Astrocyte (in vitro differentiated cells and primary cell): ENCODE measurements at regions not wholly inside any gene's neighbourhood (a gene's known extent, or its start where the extent isn't known, plus 50 kb on each side); places are given as distances from the start of the nearest gene placed in this dataset.

Experiments used
- DNase-seq: peaks from one replicate; pipeline ENCODE4 v3.0.0-alpha.2; 2010; ENCODE audit warnings: low read depth
- FAIRE-seq: peaks from 2 replicates; lab custom pipeline; 2011; peaks lifted over from hg19 to GRCh38; lab: Jason Lieb, UNC
- H2AFZ ChIP-seq: 2 replicates; pipeline ENCODE4 v1.6.0; 2012; ENCODE audit warnings: low read depth, low read length, inconsistent platforms
- H3K27ac ChIP-seq: 2 replicates; pipeline ENCODE4 v1.5.1; 2011; ENCODE audit warnings: low read depth, low read length, inconsistent platforms
- H3K27me3 ChIP-seq: 2 replicates; pipeline ENCODE4 v1.6.0; 2011; ENCODE audit warnings: low read length, inconsistent platforms; ENCODE audit not compliant: insufficient read depth
- H3K36me3 ChIP-seq: 2 replicates; pipeline ENCODE4 v1.5.1; 2011; ENCODE audit warnings: low read length, inconsistent platforms; ENCODE audit not compliant: insufficient read depth
- H3K4me1 ChIP-seq: 2 replicates; pipeline ENCODE4 v1.5.1; 2011; ENCODE audit warnings: low read length, inconsistent platforms; ENCODE audit not compliant: insufficient read depth
- H3K4me2 ChIP-seq: 2 replicates; pipeline ENCODE4 v1.6.0; 2012; ENCODE audit warnings: low read length, inconsistent platforms
- H3K4me3 ChIP-seq: 2 replicates; pipeline ENCODE4 v1.5.1; 2011; ENCODE audit warnings: low read depth, mild to moderate bottlenecking, low read length, inconsistent platforms; ENCODE audit not compliant: insufficient read depth
- H3K79me2 ChIP-seq: 2 replicates; pipeline ENCODE4 v1.6.0; 2012; ENCODE audit warnings: mild to moderate bottlenecking, low read length, inconsistent platforms; ENCODE audit not compliant: insufficient read depth
- H3K9ac ChIP-seq: 2 replicates; pipeline ENCODE4 v1.6.0; 2012; ENCODE audit warnings: mild to moderate bottlenecking, low read length, inconsistent platforms
- H3K9me3 ChIP-seq: 2 replicates; pipeline ENCODE4 v1.5.1; 2012; ENCODE audit warnings: low read depth, mild to moderate bottlenecking, low read length, inconsistent platforms; ENCODE audit not compliant: insufficient read depth
- H4K20me1 ChIP-seq: 2 replicates; pipeline ENCODE4 v1.6.0; 2012; ENCODE audit warnings: low read length, inconsistent platforms; ENCODE audit not compliant: insufficient read depth
- H3K27ac Mint-ChIP-seq: one replicate; pipeline ENCODE4 v1.8.0; 2021; ENCODE audit warnings: mild to moderate bottlenecking, mixed read lengths; ENCODE audit not compliant: unreplicated experiment
- H3K27me3 Mint-ChIP-seq: one replicate; pipeline ENCODE4 v1.8.0; 2021; ENCODE audit warnings: low read depth, mixed read lengths; ENCODE audit not compliant: unreplicated experiment
- H3K36me3 Mint-ChIP-seq: one replicate; pipeline ENCODE4 v1.8.0; 2021; ENCODE audit warnings: low read depth, mixed read lengths; ENCODE audit not compliant: unreplicated experiment
- H3K4me1 Mint-ChIP-seq: one replicate; pipeline ENCODE4 v1.8.0; 2021; ENCODE audit warnings: low read depth, mixed read lengths; ENCODE audit not compliant: unreplicated experiment
- H3K4me3 Mint-ChIP-seq: one replicate; pipeline ENCODE4 v1.8.0; 2021; ENCODE audit warnings: mild to moderate bottlenecking, moderate library complexity, mixed read lengths; ENCODE audit not compliant: unreplicated experiment
- H3K9me3 Mint-ChIP-seq: one replicate; pipeline ENCODE4 v1.8.0; 2021; ENCODE audit warnings: mild to moderate bottlenecking, mixed read lengths; ENCODE audit not compliant: unreplicated experiment
- EZH2 ChIP-seq: IDR thresholded peaks from 2 replicates; pipeline ENCODE4 v1.6.1; 2012; ENCODE audit warnings: mild to moderate bottlenecking, low read length, inconsistent platforms; ENCODE audit not compliant: insufficient read depth
- TF ChIP-seq, protein P1 (sequence below): IDR thresholded peaks from 2 replicates; pipeline ENCODE4 v1.5.1; 2011; ENCODE audit warnings: low read depth, mild to moderate bottlenecking, inconsistent platforms, low read length, moderate library complexity; ENCODE audit not compliant: insufficient read depth

DNA sequence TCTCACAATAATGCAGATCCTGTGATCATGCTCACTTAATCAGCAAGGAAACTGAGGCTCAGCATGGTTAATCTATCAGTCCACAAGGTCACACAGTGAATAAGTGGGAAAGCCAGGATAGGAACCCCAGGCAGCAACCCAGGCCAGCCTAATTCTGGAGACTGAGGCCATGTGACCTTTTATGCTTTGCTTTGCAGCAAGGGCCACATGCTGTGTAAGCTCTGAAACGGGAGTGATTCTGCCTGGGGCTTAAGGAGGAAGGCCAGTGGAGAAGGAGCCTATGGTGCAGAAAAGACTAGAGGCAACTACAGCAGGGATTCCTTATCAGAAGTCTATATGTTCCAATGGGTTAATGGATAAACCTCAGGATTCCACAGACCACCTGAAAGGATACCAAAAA lies 157.6 kb upstream of the PPP2R3A start:
- H3K4me2 ChIP-seq: no peak overlapping the region
- H3K27ac Mint-ChIP-seq: no peak overlapping the region
- no peak overlapping the region for H3K4me3 ChIP-seq
- no peak overlapping the region for H3K4me3 Mint-ChIP-seq
- H3K9me3 ChIP-seq: no peaks in the 10 kb centered on the region
- peaks cover 2% of the 10 kb centered on the region for H3K9me3 Mint-ChIP-seq
- no peaks in the 10 kb centered on the region for H3K4me1 Mint-ChIP-seq
- H3K27ac ChIP-seq: no peak overlapping the region
- no peaks in the 10 kb centered on the region for H4K20me1 ChIP-seq
- no peak overlapping the region for H3K9ac ChIP-seq
- TF ChIP-seq EZH2: no peak
- TF ChIP-seq, protein P1, sequence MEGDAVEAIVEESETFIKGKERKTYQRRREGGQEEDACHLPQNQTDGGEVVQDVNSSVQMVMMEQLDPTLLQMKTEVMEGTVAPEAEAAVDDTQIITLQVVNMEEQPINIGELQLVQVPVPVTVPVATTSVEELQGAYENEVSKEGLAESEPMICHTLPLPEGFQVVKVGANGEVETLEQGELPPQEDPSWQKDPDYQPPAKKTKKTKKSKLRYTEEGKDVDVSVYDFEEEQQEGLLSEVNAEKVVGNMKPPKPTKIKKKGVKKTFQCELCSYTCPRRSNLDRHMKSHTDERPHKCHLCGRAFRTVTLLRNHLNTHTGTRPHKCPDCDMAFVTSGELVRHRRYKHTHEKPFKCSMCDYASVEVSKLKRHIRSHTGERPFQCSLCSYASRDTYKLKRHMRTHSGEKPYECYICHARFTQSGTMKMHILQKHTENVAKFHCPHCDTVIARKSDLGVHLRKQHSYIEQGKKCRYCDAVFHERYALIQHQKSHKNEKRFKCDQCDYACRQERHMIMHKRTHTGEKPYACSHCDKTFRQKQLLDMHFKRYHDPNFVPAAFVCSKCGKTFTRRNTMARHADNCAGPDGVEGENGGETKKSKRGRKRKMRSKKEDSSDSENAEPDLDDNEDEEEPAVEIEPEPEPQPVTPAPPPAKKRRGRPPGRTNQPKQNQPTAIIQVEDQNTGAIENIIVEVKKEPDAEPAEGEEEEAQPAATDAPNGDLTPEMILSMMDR: no peak
- no peak overlapping the region for H2AFZ ChIP-seq
- H3K36me3 Mint-ChIP-seq: no peaks in the 10 kb centered on the region
- peaks cover 37% of the 10 kb centered on the region for H3K27me3 Mint-ChIP-seq
- H3K79me2 ChIP-seq: no peaks in the 10 kb centered on the region
- FAIRE-seq: no peak
- no peaks in the 10 kb centered on the region for H3K27me3 ChIP-seq
- H3K4me1 ChIP-seq: no peaks in the 10 kb centered on the region
- no peaks in the 10 kb centered on the region for H3K36me3 ChIP-seq
- no peak for DNase-seq

DNA sequence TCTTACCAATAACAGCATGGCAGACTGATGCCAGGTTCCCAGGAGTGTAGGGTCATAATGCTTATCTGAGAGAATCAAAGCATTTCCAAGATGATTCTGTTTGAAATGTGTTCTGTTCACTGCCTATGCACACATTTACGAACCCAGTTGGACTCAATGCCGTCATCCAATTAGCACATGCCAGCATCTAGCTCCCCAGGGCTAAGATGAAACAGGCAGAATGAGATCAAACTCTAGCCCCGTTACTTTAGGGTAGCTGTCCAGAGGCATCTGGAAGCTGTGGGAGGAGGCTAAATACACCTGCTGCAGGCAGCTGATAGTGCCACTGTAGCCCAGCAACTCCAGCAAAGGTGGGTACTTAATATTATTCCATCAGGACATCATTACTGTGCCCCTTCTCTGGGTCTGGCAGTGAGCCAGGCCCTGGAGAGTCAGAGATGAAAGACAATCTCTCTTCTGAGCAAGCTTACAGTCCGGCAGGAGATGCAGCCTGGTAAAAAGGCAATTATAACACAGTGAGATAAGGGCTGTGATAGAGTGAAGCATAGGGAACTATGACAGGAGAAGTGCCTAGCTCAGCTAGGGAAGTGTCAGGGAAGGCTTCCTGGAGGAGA lies 156.4 kb upstream of the PPP2R3A start:
- H3K79me2 ChIP-seq: no peaks in the 10 kb centered on the region
- FAIRE-seq (no peak), DNase-seq (no peak)
- Mint-ChIP-seq H3K4me3 (no peak overlapping the region), H3K4me1 (no peaks in the 10 kb centered on the region), H3K9me3 (peaks cover 2% of the 10 kb centered on the region), H3K27me3 (peaks cover 40% of the 10 kb centered on the region), H3K27ac (no peak overlapping the region), H3K36me3 (no peaks in the 10 kb centered on the region)
- H3K9ac ChIP-seq: no peak overlapping the region
- H3K27ac ChIP-seq: no peak overlapping the region
- no peak overlapping the region for H2AFZ ChIP-seq
- H3K4me1 ChIP-seq: no peaks in the 10 kb centered on the region
- H3K4me2 ChIP-seq: no peak overlapping the region
- H3K4me3 ChIP-seq: no peak overlapping the region
- H3K9me3 ChIP-seq: no peaks in the 10 kb centered on the region
- no peaks in the 10 kb centered on the region for H4K20me1 ChIP-seq
- no peaks in the 10 kb centered on the region for H3K27me3 ChIP-seq
- TF ChIP-seq EZH2: no peak
- TF ChIP-seq, protein P1: no peak
- H3K36me3 ChIP-seq: no peaks in the 10 kb centered on the region

DNA sequence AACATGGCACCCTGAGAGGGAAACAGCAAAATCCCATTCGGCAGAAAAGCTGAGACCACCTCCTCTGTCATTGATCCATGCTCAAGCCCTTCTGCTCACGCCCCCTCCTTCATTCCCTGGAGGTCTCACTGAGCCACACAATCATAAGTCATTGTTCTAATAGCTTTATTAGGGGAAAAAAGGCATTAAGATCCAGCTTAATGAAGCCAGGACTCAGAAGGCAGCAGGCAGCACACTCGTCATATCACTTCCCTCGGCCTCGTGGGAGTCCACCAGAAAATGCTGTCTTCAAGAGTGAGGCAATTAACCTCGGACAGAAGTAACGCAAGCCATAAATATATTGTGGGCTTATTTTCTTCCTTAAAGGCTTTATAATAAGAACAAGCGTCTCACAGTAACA lies 153.9 kb upstream of the PPP2R3A start:
- Histone ChIP-seq H3K4me2 (no peak overlapping the region), H3K79me2 (no peaks in the 10 kb centered on the region), H4K20me1 (no peaks in the 10 kb centered on the region), H3K27ac (no peak overlapping the region), H3K4me1 (no peaks in the 10 kb centered on the region), H3K9ac (no peak overlapping the region), H2AFZ (no peak overlapping the region), H3K4me3 (no peak overlapping the region), H3K36me3 (no peaks in the 10 kb centered on the region), H3K27me3 (no peaks in the 10 kb centered on the region), H3K9me3 (no peaks in the 10 kb centered on the region)
- TF ChIP-seq, protein P1: no peak
- no peak for TF ChIP-seq EZH2
- no peak for DNase-seq
- no peak for FAIRE-seq
- Mint-ChIP-seq H3K36me3 (no peaks in the 10 kb centered on the region), H3K27me3 (peaks cover 44% of the 10 kb centered on the region), H3K4me3 (no peak overlapping the region), H3K4me1 (no peaks in the 10 kb centered on the region), H3K9me3 (peaks cover 2% of the 10 kb centered on the region), H3K27ac (no peak overlapping the region)
